Fibroblast of skin of abdomen (primary cell): ENCODE measurements at regions not wholly inside any gene's neighbourhood (a gene's known extent, or its start where the extent isn't known, plus 50 kb on each side); places are given as distances from the start of the nearest gene placed in this dataset.

ENCODE experiments used
- DNase-seq: peaks from one replicate; pipeline ENCODE4 v3.0.0-alpha.2; 2013

DNA sequence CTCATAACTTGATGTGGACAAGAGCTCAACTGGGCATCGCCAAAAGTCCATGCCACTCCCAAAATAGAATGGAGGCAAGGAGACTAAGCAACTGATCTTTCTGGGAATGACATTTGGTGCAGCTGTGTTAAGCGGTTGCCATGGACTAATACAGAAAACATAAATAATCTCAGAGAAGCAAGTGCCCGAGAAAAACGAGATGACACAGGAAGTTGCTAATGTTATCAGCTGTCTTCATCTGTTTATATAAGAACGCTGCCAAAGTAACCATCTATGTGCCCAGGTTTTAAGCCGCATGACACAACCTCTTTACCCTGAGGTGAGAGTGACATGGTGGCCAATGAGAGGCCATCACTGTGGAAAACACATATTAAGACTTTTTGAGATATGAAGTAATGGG, 54.9 kb upstream of the SACS start:
- DNase-seq = no peak

DNA sequence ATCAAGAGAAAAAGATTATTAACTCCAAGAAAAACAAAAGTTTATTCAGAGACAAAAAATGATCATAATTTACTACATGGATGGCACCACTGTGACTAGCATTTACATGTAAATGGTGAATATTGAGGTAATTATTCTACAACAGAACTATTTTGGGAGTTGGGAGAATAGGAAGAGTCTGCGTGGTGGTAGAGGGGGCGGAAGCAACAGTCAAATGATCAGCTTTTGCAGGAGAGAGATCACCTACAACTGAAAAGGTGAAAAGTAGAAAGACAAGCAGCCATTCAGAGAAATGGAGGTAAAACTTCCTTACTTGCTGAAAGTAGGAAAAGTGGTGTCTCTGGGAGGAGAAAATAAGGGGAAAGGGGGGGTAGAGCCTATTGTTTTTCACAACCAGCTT, 62.8 kb upstream of the SACS start:
- no peak for DNase-seq

DNA sequence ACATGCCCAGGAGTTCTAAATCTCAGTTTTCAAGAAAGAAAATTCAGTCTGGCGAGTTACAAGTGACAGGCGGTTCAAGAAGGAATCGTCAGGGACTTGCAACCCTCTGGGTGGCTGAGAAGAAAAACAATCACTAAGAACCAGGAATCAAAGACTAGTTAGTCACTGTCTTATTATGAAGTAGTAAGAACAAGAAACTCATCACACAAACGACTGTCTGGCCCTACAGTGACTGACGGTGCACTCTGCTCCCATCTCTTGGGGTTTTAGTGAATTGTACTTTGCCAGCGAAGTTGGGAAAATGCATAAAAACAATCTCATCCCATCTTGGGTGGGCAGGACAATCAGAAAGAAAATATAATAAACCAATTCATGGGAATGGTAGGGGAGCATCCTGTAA, 63.7 kb upstream of the SACS start:
- DNase-seq = no peak

DNA sequence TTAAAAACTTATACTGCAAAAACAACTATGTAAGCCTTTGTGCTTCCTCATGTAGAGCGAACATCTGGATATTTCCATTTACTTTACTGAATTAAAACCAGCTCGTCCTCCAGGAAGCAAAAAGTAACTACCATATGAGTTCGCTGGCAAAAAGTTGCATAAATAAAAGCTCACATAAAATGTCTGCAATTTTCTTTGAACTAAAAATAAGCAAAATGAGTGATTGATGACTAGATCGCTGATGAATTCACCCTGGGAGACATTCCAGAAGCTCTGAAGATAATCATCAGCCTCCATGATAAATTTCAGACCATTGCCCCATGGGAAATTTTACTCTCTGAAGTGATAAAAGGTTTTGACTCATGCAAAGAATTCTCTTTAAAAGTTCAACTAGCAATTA, 67.3 kb upstream of the SACS start:
- DNase-seq = peak; percentile 99

DNA sequence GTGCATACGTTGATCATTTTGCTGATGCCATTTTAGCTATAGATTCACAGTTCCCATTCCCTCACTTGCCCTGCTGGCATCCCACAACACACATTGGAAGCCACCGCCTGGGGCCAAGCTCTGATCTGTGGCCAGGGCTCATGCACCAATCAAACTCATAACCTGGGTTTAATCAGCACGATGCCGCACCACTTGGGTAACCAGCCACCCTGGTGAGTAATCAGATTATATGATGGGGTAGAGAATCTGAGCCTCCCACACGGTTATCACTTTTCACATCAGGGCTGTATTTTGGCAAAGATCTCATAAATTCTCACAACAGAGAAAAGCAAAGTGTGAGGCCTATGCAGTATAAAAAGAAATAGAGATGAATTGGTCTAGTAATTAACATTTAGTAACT, 66.0 kb upstream of the TNFRSF19 start:
- peak; percentile 40 for DNase-seq

DNA sequence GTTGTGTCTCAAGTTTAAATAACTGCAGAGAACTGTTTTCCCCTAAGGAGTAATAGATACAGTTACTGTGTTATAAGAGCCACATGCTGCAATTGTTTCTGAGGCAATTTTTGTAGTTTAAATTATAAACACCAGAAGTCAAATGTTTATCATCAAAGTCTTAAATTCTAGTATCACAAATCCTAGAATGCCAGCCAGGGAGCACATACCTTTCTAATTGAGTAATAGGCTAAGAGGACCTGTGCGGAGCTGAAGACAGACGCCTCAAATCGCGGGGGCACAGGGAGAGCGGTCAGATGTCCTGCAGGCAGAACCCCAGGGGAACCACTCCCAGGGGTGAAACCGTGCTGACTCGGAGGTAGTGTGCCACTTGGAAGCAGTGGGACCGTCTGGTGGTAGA, 65.2 kb upstream of the TNFRSF19 start:
- DNase-seq = peak; percentile 58

DNA sequence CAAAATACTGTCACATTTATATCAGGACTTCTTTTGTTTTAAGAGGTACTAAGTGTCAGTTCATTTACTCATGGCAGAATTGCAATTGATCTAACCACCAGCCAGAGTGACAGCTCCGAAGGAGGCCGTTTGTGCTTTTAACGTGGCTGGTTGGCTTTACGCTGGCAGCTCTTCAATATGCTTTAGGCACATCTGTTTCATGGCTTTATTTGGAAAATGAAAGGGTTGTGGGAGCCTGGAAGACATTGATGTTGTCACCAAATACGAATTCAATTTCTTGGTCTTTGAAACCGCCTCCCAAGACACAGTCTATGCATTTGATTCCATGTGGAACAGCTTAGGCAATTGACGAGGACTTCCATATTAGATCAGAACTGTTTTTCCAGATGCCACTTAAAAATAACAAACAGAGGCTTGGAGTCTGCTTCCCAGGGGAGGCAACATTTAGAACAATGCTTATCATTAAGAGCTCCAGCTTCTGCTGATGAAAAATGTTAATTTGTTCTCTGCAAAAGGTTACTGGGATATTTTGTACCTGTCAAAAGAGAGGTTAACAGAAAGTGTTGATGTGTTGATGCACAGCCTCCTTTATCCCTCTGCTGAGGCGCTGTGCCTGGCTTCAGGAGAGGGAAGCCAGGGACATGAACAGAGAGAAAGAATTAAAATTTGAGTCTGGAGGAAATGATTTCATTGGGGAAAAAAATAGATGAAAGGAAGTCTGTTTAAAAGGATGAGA, 64.0 kb upstream of the TNFRSF19 start:
- DNase-seq = peak; percentile 77

DNA sequence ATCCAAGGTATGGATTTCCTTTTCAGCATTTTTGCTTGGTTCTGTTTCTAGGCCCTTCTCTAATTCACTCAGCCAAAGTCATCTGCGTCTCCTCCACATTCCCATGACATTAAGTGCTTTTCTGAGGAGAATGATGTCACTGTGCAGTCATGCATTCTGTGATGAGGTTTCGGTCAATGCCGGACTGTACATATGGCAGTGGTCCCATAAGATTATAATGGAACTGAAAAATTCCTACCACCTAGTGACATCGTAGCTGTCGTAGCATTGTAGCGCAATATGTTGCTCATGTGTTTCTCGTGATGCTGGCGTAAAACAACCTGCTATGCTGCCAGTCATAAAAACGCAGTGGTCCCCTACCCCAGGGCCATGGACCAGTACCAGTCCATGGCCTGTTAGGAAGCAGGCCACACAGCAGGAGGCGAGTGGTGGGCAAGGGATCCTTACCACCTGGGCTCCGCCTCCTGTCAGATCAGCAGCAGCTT, 63.4 kb upstream of the TNFRSF19 start:
- DNase-seq = peak; percentile 93

DNA sequence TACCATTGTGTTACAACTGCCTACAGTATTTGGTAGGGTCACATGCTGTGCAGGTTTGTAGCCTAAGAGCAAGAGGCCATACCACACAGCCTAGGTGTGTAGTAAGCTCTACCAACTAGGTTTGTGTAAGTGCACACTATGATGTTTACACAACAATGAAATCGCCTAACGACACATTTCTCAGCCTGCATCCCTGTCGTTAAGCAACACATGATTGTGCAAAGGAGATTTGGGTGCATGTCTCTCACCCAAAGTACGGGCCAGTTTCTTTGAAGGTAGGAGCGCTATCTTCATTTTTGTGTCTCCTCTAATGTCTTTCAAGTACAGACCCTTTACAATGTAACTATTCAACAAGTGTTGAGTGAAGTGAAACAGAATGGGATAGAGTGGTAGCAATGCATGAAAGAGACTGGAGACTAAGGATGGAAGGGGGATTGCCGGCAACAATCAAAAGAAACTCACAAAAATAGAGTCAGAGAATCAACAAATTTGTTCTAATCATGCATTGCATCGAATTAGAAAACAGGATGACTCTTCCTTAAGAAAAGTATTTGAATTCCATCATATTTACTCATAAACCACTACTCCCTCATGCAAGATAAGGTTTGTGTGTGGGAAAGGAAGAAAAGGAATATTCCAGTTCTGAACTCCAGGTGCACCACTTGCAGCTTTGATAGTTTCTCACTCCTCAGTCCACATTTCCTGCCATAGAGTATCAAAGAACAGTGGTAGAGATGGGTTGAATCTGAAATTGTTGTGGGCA, 60.2 kb upstream of the TNFRSF19 start:
- peak; percentile 76 for DNase-seq

DNA sequence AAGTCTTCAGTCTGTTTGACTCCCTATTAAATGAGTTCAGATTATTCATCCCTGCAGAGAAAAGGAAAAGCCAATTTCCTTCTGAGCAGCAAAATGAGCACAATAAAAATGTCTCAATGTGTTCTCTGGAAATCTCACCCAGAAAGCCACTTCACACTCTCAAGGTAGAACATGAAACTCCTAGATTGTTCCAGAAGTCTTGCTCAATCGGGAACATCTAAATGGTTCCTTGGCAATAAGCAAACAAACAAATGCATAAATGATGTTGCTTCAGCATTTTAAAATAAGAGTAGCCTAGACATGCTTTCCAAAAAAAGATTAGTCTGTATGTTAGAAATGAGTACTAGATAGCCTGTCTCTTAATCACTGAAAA, 59.7 kb upstream of the TNFRSF19 start:
- no peak for DNase-seq

DNA sequence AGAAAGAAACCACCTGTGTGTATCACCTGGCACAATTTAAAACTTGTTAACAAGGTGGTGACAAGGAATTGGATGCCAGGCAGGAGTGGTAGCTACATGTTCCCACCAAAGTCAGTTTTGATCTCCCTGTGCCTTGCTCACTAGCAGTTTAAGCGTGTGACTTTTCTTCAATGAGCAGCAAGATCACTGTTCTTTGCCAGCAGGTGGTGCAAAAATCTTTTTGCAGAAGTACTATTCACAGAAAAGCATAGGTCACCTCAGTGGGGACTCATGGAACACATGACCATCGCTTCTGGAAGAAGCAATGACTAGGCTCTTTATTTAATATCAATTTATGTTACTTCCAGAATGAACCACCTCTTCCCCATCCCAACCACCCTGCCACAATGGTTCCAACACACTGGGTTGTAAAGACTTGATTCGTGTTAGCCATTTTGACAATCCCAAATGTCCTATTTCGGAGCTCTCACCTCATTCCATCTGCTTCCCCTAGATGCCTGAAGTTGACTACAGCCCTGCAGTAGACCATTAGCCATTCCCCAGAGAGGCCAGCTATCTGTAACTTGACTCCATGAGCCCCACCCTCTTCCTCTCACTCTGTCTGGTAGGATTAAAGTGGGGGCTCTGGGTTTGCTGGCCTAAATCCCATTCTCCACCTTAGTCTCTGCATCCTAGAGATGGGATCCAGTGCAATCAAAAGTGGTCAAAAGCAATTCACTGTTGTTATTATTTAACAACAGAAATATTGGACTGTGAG, 59.1 kb upstream of the TNFRSF19 start:
- peak; percentile 52 for DNase-seq

DNA sequence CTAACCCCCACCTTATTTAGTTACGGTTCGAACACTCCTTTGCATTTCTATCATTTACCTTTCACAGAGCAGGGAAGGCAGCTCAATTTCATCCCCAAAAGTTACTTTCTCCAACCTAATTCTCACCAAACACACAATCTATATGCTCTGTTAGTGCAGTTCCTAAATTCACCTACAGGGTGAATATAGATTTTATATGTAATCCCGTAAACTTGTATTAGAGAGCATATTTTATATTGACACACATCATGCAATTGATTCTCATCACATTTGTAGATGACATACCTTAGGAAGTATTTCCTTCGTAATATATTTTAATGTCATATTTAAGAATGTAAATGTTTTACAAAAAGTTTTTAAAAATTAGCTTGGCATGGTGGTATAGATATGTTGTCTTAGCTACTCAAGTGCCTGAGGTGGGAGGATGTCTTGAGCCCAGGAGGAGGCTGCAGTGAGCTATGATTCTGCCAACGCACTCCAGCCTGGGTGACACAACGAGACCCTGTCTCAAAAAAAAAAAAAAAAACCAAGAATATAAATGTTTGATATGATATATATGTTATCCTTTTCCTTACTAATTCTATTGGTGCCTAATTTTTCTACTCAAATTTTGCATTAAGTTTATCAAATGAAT, 57.3 kb upstream of the TNFRSF19 start:
- DNase-seq = no peak

DNA sequence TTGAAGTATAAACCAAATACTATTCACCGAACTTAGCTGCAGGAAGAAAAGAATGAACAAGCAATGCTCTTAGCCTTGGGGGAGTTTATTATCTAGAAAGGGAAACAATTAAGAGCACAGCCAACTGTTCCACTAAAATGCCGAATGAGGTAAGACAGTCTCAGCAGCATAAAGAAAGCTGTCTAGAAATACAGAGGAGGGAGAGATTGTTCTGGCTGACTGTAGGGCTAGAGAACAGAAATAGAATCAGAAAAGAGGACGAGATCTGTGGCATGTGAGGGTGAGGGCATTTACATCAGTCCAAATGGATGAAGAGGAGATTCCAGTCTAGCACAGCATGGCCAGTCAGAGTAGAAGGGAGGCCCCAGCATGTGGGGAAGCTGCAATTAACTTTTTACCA, 56.8 kb upstream of the TNFRSF19 start:
- DNase-seq = no peak

DNA sequence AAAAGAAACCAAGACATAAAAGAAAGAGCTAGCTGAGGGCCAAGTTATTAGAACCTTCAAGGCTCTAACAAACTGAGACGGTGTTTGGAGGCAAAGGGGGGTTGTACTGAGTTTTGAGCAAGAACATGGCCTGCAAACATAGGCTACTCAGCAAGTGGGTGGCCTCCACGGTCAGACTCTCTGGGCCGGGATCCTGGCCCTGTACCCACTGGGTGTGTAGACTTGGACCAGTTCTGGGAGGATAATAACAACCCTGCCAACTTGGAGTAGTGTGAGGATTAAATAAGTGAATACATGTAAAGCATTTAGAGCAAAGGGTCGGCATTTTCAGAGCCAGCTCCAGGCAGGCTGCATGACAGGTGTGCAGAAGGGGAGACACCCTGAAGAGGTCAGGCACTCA, 56.1 kb upstream of the TNFRSF19 start:
- DNase-seq = no peak

DNA sequence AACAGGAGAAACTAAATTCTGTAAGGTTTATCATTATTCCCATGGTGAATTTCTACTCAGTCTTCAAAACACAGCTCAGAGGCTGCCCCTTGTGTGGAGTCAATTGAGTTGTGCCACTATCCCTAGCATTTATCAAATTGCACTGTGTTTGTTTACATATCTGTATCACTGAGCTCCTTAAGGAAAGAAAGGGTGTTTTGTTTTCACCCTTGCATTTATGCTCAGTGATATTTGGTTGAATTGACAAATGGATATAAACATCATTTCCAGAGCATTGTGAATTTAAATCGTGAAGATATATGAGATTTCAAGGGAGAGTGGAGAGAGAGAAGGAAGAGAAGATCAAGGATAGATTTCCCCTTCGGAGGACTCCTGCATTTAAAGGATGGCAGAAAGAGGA, 55.1 kb upstream of the TNFRSF19 start:
- DNase-seq = no peak

DNA sequence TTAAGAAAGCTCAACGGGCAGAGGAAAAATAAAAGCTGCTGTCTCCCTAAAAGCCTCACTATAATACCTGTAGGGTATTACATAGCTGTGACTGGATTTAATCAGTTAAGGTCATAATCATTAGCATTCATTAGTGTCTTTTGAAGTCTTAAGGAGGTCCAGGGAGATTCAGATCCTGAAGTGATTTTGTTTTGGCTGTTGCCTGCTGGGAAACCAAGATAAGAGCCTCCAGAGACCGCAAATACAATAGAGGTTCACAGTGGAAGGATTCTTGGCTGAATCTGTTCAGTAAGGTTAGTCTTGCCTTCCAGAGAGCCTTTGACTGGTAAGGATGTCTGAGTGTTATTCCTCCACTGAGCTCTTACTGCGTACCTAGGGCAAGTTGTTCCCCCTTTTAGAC, 54.0 kb upstream of the TNFRSF19 start:
- DNase-seq = no peak

DNA sequence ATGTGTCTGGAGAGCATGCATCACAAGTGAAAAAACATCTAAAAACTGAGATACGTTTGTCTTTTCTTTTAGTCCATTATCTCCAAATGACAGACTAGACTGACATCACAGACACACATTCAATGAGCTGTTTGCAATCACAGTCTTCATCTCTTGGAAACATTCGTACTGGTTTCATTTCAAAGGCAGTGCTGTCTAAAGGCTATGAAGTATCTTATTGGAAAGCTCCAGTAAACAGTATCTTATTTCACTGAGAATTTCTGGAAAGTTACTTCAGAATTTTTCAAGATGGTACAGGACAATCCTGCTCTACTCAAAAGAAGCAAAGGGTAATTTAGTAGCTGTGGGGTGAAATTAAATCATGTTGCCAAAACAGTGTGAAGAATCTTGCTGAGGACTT, 53.5 kb upstream of the TNFRSF19 start:
- no peak for DNase-seq

DNA sequence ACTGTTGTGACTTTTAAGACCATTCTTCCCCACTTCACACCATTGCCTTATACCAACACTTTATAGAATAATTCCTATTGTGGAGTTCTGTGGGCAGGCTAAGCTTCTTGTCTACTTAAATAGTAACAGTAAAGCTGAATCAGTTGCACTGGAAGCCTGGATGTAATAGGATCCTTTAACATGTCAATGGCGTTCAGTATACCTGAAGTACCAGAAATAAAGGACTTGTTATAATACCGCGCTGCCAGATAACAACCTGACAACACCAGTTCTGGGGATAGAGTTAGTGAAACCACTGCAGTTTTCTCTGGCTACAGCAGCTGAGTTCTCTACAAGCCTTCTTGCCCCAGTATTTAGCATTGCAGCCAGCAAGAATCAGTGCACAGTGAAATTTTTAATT, 52.0 kb upstream of the TNFRSF19 start:
- DNase-seq = no peak
